ENCODE measurements at regions not wholly inside any gene's neighbourhood (a gene's known extent, or its start where the extent isn't known, plus 50 kb on each side); places are given as distances from the start of the nearest gene placed in this dataset.
A peak's percentile ranks its signal among the peaks of the same experiment; 100 is the strongest.

DNA sequence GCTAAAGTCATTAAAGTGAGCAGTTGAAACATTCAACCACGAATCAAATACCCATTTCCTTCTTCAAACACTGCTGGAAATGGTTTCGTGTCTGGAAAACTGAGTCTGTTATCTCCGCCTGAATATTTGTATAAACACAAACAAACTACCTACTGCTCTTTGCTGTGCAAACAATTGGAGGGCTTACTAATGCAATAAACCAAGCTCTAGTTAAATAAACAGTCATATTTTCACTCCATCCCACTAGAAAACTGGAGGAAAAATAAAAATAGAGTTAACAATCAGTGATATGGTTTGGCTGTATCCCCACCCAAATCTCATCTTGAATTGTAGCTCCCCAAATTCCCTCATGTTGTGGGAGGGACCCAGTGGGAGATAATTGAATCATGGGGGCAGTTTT lies 397.6 kb downstream of the RASEF start:
- Histone ChIP-seq H3K36me3 (ENCODE audit: control insufficient read depth, insufficient read depth, low read length) (no peaks in the 10 kb centered on the region), H3K27me3 (ENCODE audit: control insufficient read depth, insufficient read depth, low read length) (no peaks in the 10 kb centered on the region), H3K4me3 (ENCODE audit: low read depth, low read length) (no peak overlapping the region)
- no peak for FAIRE-seq
- no peak for DNase-seq (ENCODE audit: low read depth)
- TF ChIP-seq, protein P1, sequence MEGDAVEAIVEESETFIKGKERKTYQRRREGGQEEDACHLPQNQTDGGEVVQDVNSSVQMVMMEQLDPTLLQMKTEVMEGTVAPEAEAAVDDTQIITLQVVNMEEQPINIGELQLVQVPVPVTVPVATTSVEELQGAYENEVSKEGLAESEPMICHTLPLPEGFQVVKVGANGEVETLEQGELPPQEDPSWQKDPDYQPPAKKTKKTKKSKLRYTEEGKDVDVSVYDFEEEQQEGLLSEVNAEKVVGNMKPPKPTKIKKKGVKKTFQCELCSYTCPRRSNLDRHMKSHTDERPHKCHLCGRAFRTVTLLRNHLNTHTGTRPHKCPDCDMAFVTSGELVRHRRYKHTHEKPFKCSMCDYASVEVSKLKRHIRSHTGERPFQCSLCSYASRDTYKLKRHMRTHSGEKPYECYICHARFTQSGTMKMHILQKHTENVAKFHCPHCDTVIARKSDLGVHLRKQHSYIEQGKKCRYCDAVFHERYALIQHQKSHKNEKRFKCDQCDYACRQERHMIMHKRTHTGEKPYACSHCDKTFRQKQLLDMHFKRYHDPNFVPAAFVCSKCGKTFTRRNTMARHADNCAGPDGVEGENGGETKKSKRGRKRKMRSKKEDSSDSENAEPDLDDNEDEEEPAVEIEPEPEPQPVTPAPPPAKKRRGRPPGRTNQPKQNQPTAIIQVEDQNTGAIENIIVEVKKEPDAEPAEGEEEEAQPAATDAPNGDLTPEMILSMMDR (IDR thresholded peaks at IDR 0.05; ENCODE audit: insufficient read depth, low read length, severe bottlenecking), result no peak

DNA sequence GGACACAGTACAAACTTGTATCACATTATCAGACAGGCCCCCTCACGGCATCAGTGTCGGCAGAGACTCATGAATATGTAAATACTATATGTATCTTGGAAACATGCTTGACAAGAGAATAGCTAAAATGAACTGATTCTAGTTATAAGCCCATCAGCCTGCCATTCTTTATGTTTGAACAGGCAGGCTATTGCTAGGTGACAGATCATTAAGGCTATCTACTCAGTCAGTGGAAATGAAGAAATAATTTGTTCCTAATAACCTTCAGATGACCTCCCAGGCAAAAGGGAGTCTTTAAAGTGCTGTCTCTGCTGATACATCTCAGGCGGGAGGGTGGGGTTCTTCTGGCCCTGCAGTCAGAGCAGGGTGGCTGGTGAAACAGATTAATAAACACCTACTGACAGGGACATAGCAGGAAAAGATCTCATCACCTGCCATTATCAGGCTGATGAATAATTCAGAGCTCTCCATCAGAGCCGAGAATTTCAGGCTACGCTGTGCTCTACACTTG lies 394.2 kb downstream of the RASEF start:
- no peak for FAIRE-seq
- Histone ChIP-seq H3K4me3 (ENCODE audit: low read depth, low read length) (no peak overlapping the region), H3K36me3 (ENCODE audit: control insufficient read depth, insufficient read depth, low read length) (no peaks in the 10 kb centered on the region), H3K27me3 (ENCODE audit: control insufficient read depth, insufficient read depth, low read length) (no peaks in the 10 kb centered on the region)
- TF ChIP-seq, protein P1 (IDR thresholded peaks at IDR 0.05; ENCODE audit: insufficient read depth, low read length, severe bottlenecking), result no peak
- no peak for DNase-seq (ENCODE audit: low read depth)

DNA sequence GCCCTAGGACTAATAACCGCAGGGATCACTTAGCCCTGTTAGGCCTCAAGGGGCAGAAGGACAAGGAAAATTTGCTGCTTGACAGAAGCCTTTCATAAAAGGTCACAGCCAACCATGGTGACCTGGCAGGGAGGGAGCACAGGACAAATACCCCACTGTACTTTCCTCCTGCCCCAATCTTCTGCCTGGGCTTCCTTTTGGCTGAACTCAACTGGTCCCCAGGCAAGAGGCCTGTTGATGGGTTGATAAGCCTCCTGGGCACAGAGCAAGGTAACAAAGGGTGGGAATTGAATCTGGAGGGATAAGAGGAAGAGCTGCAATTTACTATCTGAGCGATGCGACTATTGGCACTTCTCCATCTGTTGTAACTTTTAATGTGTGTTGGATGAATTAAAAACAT lies 392.9 kb downstream of the RASEF start:
- H3K27me3 ChIP-seq (ENCODE audit: control insufficient read depth, insufficient read depth, low read length), result no peaks in the 10 kb centered on the region
- peak; percentile 47 for FAIRE-seq
- TF ChIP-seq, protein P1 (IDR thresholded peaks at IDR 0.05; ENCODE audit: insufficient read depth, low read length, severe bottlenecking), result no peak
- H3K36me3 ChIP-seq (ENCODE audit: control insufficient read depth, insufficient read depth, low read length), result no peaks in the 10 kb centered on the region
- no peak for DNase-seq (ENCODE audit: low read depth)
- no peak overlapping the region for H3K4me3 ChIP-seq (ENCODE audit: low read depth, low read length)

DNA sequence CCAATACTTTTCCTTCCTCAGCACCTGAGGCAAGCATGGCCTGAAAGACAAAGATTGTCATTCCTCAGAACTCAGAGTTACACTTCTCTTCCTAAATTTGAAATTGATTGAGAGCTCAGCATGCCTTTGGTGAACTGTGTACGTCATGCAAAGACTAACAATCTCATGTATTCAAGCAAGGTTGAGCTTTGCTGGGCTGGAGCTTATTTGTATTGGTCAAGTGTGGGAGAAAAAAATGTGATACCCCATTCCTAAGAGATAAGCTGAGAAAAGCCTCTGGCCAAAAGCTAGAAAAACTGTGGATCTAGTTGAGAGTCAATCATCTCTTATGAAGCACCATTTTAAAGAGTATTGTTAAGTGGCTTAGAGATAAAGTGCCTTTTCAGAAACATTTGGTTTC lies 392.2 kb downstream of the RASEF start:
- no peaks in the 10 kb centered on the region for H3K36me3 ChIP-seq (ENCODE audit: control insufficient read depth, insufficient read depth, low read length)
- TF ChIP-seq, protein P1 (IDR thresholded peaks at IDR 0.05; ENCODE audit: insufficient read depth, low read length, severe bottlenecking), result no peak
- DNase-seq (ENCODE audit: low read depth) (no peak), FAIRE-seq (no peak)
- no peaks in the 10 kb centered on the region for H3K27me3 ChIP-seq (ENCODE audit: control insufficient read depth, insufficient read depth, low read length)
- no peak overlapping the region for H3K4me3 ChIP-seq (ENCODE audit: low read depth, low read length)

DNA sequence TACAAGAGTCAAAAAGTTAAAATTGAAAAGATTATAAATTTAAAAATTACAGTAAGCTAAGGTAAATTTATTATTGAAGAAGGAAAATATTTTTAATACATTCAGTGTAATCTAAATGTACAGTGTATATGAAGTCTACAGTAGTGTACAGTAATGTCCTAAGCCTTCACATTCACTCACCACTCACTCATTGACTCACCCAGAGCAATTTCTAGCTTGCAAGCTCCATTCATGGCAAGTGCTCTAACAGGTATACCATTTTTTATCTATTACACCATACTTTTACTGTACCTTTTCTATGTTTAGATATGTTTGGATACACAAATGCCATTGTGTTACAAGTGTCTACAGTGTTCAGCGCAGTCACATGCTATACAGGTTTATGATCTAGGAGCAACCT lies 389.7 kb downstream of the RASEF start:
- H3K4me3 ChIP-seq (ENCODE audit: low read depth, low read length), result no peak overlapping the region
- FAIRE-seq, result no peak
- TF ChIP-seq, protein P1 (IDR thresholded peaks at IDR 0.05; ENCODE audit: insufficient read depth, low read length, severe bottlenecking), result no peak
- DNase-seq (ENCODE audit: low read depth), result peak; percentile 70
- H3K27me3 ChIP-seq (ENCODE audit: control insufficient read depth, insufficient read depth, low read length), result no peaks in the 10 kb centered on the region
- H3K36me3 ChIP-seq (ENCODE audit: control insufficient read depth, insufficient read depth, low read length), result no peaks in the 10 kb centered on the region

DNA sequence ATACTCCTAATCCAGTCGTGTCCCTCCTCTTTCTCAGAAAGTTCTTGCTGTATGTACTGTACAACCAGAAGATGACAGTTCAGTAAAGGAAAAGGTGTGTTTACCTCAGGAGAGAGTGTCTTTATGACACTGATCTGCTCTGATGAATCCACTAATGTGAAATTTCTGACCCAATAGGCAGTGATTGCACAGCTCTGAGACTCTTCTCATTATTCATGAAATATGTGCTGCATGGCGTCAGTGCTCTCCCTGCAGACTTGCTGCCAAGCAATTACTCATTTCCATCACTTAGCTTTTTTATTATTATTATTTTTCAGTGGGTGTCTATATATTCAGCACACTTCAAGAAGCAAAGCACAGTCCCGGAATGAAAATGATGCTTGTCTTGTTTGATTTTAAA lies 389.0 kb downstream of the RASEF start:
- FAIRE-seq, result no peak
- H3K36me3 ChIP-seq (ENCODE audit: control insufficient read depth, insufficient read depth, low read length), result no peaks in the 10 kb centered on the region
- peak; percentile 4 for DNase-seq (ENCODE audit: low read depth)
- no peak overlapping the region for H3K4me3 ChIP-seq (ENCODE audit: low read depth, low read length)
- no peaks in the 10 kb centered on the region for H3K27me3 ChIP-seq (ENCODE audit: control insufficient read depth, insufficient read depth, low read length)
- TF ChIP-seq, protein P1 (IDR thresholded peaks at IDR 0.05; ENCODE audit: insufficient read depth, low read length, severe bottlenecking), result no peak

Measured in bronchial epithelial cell (primary cell).